IPS-15b (cell line): ENCODE measurements at regions not wholly inside any gene's neighbourhood (a gene's known extent, or its start where the extent isn't known, plus 50 kb on each side); places are given as distances from the start of the nearest gene placed in this dataset.

Source experiments
- H3K27me3 ChIP-seq: one replicate; pipeline ENCODE4 v1.6.1; 2013; ENCODE audit warnings: low read length; ENCODE audit not compliant: control insufficient read depth, insufficient read depth
- H3K36me3 ChIP-seq: one replicate; pipeline ENCODE4 v1.6.1; 2013; ENCODE audit warnings: low read length; ENCODE audit not compliant: control insufficient read depth, insufficient read depth
- H3K4me1 ChIP-seq: one replicate; pipeline ENCODE4 v1.6.1; 2013; ENCODE audit warnings: mild to moderate bottlenecking, low read length; ENCODE audit not compliant: control insufficient read depth, insufficient read depth
- H3K4me3 ChIP-seq: one replicate; pipeline ENCODE4 v1.5.1; 2013; ENCODE audit warnings: low read depth, low read length
- H3K9ac ChIP-seq: one replicate; pipeline ENCODE4 v1.6.1; 2013; ENCODE audit warnings: low read depth, mild to moderate bottlenecking, low read length
- H3K9me3 ChIP-seq: one replicate; pipeline ENCODE4 v1.6.1; 2013; ENCODE audit warnings: mild to moderate bottlenecking, low read length; ENCODE audit not compliant: control insufficient read depth, insufficient read depth

- H3K36me3 ChIP-seq = no peaks in the 10 kb centered on the region
- H3K27me3 ChIP-seq = no peaks in the 10 kb centered on the region
- no peak overlapping the region for H3K9ac ChIP-seq
- no peaks in the 10 kb centered on the region for H3K4me1 ChIP-seq
- no peak overlapping the region for H3K4me3 ChIP-seq
- H3K9me3 ChIP-seq = no peaks in the 10 kb centered on the region
These were observed 234.9 kb upstream of the CDH2 start for GRCh38 chr18:28411806-28412205.

GRCh38 chr18:28409811-28410210 lies 232.9 kb upstream of the CDH2 start:
- Histone ChIP-seq H3K4me3 (no peak overlapping the region), H3K9ac (no peak overlapping the region), H3K36me3 (no peaks in the 10 kb centered on the region), H3K4me1 (no peaks in the 10 kb centered on the region), H3K9me3 (no peaks in the 10 kb centered on the region), H3K27me3 (no peaks in the 10 kb centered on the region)

- no peaks in the 10 kb centered on the region for H3K27me3 ChIP-seq
These were observed 231.6 kb upstream of the CDH2 start for GRCh38 chr18:28408528-28408927.

GRCh38 chr18:28407681-28408080 lies 230.8 kb upstream of the CDH2 start:
- no peaks in the 10 kb centered on the region for H3K4me1 ChIP-seq
- no peaks in the 10 kb centered on the region for H3K9me3 ChIP-seq
- H3K4me3 ChIP-seq = no peak overlapping the region
- no peaks in the 10 kb centered on the region for H3K27me3 ChIP-seq
- H3K9ac ChIP-seq = no peak overlapping the region
- H3K36me3 ChIP-seq = no peaks in the 10 kb centered on the region

More at GRCh38 chr18:28408528-28408927, 231.6 kb upstream of the CDH2 start:
- no peaks in the 10 kb centered on the region for H3K36me3 ChIP-seq
- no peaks in the 10 kb centered on the region for H3K9me3 ChIP-seq
- H3K4me1 ChIP-seq = no peaks in the 10 kb centered on the region
- H3K4me3 ChIP-seq = no peak overlapping the region
- H3K9ac ChIP-seq = no peak overlapping the region

- Histone ChIP-seq H3K27me3 (no peaks in the 10 kb centered on the region), H3K9me3 (no peaks in the 10 kb centered on the region), H3K4me1 (no peaks in the 10 kb centered on the region), H3K36me3 (no peaks in the 10 kb centered on the region), H3K4me3 (no peak overlapping the region), H3K9ac (no peak overlapping the region)
These were observed 229.6 kb upstream of the CDH2 start for GRCh38 chr18:28406533-28406932.

GRCh38 chr18:28404694-28405093 lies 227.8 kb upstream of the CDH2 start:
- H3K4me1 ChIP-seq = no peaks in the 10 kb centered on the region
- no peaks in the 10 kb centered on the region for H3K9me3 ChIP-seq
- no peak overlapping the region for H3K9ac ChIP-seq
- no peaks in the 10 kb centered on the region for H3K36me3 ChIP-seq
- H3K27me3 ChIP-seq = no peaks in the 10 kb centered on the region
- H3K4me3 ChIP-seq = no peak overlapping the region

- H3K4me3 ChIP-seq = no peak overlapping the region
These were observed 222.9 kb upstream of the CDH2 start for GRCh38 chr18:28399781-28400362.

GRCh38 chr18:28398471-28398870 lies 221.5 kb upstream of the CDH2 start:
- H3K4me3 ChIP-seq = no peak overlapping the region

More at GRCh38 chr18:28399781-28400362, 222.9 kb upstream of the CDH2 start:
- Histone ChIP-seq H3K9me3 (no peaks in the 10 kb centered on the region), H3K9ac (no peak overlapping the region), H3K4me1 (no peaks in the 10 kb centered on the region), H3K36me3 (no peaks in the 10 kb centered on the region), H3K27me3 (no peaks in the 10 kb centered on the region)

GRCh38 chr18:28390022-28390421 lies 213.1 kb upstream of the CDH2 start:
- Histone ChIP-seq H3K36me3 (peaks cover 3% of the 10 kb centered on the region), H3K4me3 (no peak overlapping the region), H3K9ac (no peak overlapping the region), H3K4me1 (no peaks in the 10 kb centered on the region), H3K9me3 (no peaks in the 10 kb centered on the region), H3K27me3 (no peaks in the 10 kb centered on the region)

More at GRCh38 chr18:28398471-28398870, 221.5 kb upstream of the CDH2 start:
- no peaks in the 10 kb centered on the region for H3K27me3 ChIP-seq
- H3K36me3 ChIP-seq = no peaks in the 10 kb centered on the region
- H3K4me1 ChIP-seq = no peaks in the 10 kb centered on the region
- no peak overlapping the region for H3K9ac ChIP-seq
- no peaks in the 10 kb centered on the region for H3K9me3 ChIP-seq

- Histone ChIP-seq H3K4me3 (no peak overlapping the region), H3K9ac (no peak overlapping the region), H3K9me3 (no peaks in the 10 kb centered on the region), H3K27me3 (no peaks in the 10 kb centered on the region), H3K4me1 (no peaks in the 10 kb centered on the region), H3K36me3 (no peaks in the 10 kb centered on the region)
These were observed 205.4 kb upstream of the CDH2 start for GRCh38 chr18:28382215-28382879.

- H3K4me3 ChIP-seq = no peak overlapping the region
- no peaks in the 10 kb centered on the region for H3K27me3 ChIP-seq
- H3K9ac ChIP-seq = no peak overlapping the region
- no peaks in the 10 kb centered on the region for H3K36me3 ChIP-seq
- H3K4me1 ChIP-seq = no peaks in the 10 kb centered on the region
- H3K9me3 ChIP-seq = no peaks in the 10 kb centered on the region
These were observed 195.3 kb upstream of the CDH2 start for GRCh38 chr18:28372186-28372585.

GRCh38 chr18:28366676-28367075 lies 189.7 kb upstream of the CDH2 start:
- no peaks in the 10 kb centered on the region for H3K27me3 ChIP-seq

More at GRCh38 chr18:28366676-28367075, 189.7 kb upstream of the CDH2 start:
- Histone ChIP-seq H3K4me3 (no peak overlapping the region), H3K36me3 (no peaks in the 10 kb centered on the region), H3K9ac (no peak overlapping the region), H3K4me1 (no peaks in the 10 kb centered on the region), H3K9me3 (no peaks in the 10 kb centered on the region)
